ENCODE measurements at regions not wholly inside any gene's neighbourhood (a gene's known extent, or its start where the extent isn't known, plus 50 kb on each side); places are given as distances from the start of the nearest gene placed in this dataset.

- Histone ChIP-seq H2AK5ac (ENCODE audit: insufficient read length, low read length) (no peak overlapping the region), H3K27ac (ENCODE audit: insufficient read length, low read depth, low read length) (no peak overlapping the region), H2BK12ac (ENCODE audit: insufficient read length, low read depth, low read length) (no peak overlapping the region), H3K9ac (ENCODE audit: extremely low read depth, insufficient read length, low read length) (no peak overlapping the region), H2BK15ac (ENCODE audit: low read depth, low read length) (no peak overlapping the region), H3K56ac (ENCODE audit: insufficient read length, low read depth, low read length) (no peak overlapping the region), H4K91ac (ENCODE audit: insufficient read length, low read depth, low read length) (no peak overlapping the region), H3K4me2 (ENCODE audit: insufficient read depth, insufficient read length, low read length) (no peak overlapping the region), H3K14ac (ENCODE audit: insufficient read depth, low read length) (no peak overlapping the region), H2BK120ac (ENCODE audit: low read depth, low read length, poor library complexity, severe bottlenecking) (no peak overlapping the region), H4K8ac (replicated peaks; ENCODE audit: insufficient read length, low read depth, low read length) (no peak overlapping the region), H4K5ac (ENCODE audit: insufficient read length, low read depth, low read length) (no peak overlapping the region), H3K23ac (ENCODE audit: insufficient read length, low read depth, low read length) (no peak overlapping the region), H3K27me3 (ENCODE audit: insufficient read depth, low read length) (no peaks in the 10 kb centered on the region), H3T11ph (ENCODE audit: low read length) (no peak overlapping the region), H3K79me1 (ENCODE audit: insufficient read depth, low read depth, low read length, poor library complexity, severe bottlenecking) (no peaks in the 10 kb centered on the region), H3K4me1 (ENCODE audit: insufficient read depth, low read length) (no peaks in the 10 kb centered on the region), H3K23me2 (ENCODE audit: insufficient read length, low read depth, low read length, poor library complexity, severe bottlenecking) (no peaks in the 10 kb centered on the region), H3K79me2 (ENCODE audit: insufficient read depth, low read length) (no peaks in the 10 kb centered on the region), H4K20me1 (ENCODE audit: control insufficient read depth, insufficient read depth, insufficient read length) (no peaks in the 10 kb centered on the region), H2BK5ac (ENCODE audit: insufficient read length, low read length) (no peak overlapping the region), H3K18ac (ENCODE audit: insufficient read length, low read depth, low read length) (no peak overlapping the region), H3K9me3 (ENCODE audit: control insufficient read depth, low read depth, low read length) (no peaks in the 10 kb centered on the region), H2BK20ac (ENCODE audit: low read depth, low read length, poor library complexity, severe bottlenecking) (no peak overlapping the region), H2AFZ (ENCODE audit: low read length) (no peak overlapping the region), H3K4ac (ENCODE audit: low read depth, low read length) (no peak overlapping the region)
- DNase-seq, result no peak
- WGBS (ENCODE audit: extremely low coverage, insufficient read length, low lambda C conversion rate), result no CpG with 5 or more reads among the region's 5 CpGs
- peaks cover 11 to 12% of the 10 kb centered on the region in 2 experiments for H3K4me1 Mint-ChIP-seq
- H3K27ac Mint-ChIP-seq, result no peak overlapping the region
- H3K36me3 Mint-ChIP-seq (ENCODE audit: insufficient read depth in 1 of 3, low read depth in 3 of 3), result no peaks in the 10 kb centered on the region
- TF ChIP-seq CTCF (conservative IDR thresholded peaks at IDR 0.05), result no peak
- no peaks in the 10 kb centered on the region for H3K9me3 Mint-ChIP-seq
- no peaks in the 10 kb centered on the region for H3K27me3 Mint-ChIP-seq (ENCODE audit: low read depth)
- no peak overlapping the region for H3K4me3 Mint-ChIP-seq
Measured at GRCh38 chr6:166729658-166730057, 102.6 kb upstream of the RPS6KA2 start.

Measured in H9 (cell line).